HG02798 (cell line): ENCODE measurements at regions not wholly inside any gene's neighbourhood (a gene's known extent, or its start where the extent isn't known, plus 50 kb on each side); places are given as distances from the start of the nearest gene placed in this dataset.
"Not testable (repeated sequence)": the region's sequence is repeated elsewhere in the genome, so short reads cannot be mapped to it uniquely, and the experiment has no call there.

Experiments
- ATAC-seq: cut with Tn5 transposase; IDR thresholded peaks from one replicate; pipeline ENCODE4 v1.9.1; 2021; ENCODE audit warnings: mild to moderate bottlenecking; ENCODE audit not compliant: unreplicated experiment, poor library complexity

DNA sequence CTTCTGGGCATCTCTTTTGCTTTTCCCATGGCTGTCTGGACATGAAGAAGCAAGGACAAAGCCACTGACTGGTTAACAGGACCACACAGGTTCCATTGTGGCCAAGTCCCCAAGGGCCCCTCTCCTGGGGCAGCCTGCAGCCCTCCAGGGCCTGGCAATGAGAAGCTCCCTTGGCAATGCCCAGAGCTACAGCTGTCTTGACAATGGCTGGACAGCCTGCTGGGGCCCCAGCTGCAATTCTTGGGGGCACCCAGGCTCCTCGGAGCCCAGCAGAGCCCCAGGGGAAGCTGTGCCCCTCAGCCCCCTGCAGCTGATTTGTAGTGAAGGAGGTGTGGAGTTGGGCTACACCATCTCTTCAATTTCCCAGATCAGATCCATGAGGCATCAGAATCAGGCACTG, 384.9 kb upstream of the PODXL start:
- no peak for ATAC-seq

DNA sequence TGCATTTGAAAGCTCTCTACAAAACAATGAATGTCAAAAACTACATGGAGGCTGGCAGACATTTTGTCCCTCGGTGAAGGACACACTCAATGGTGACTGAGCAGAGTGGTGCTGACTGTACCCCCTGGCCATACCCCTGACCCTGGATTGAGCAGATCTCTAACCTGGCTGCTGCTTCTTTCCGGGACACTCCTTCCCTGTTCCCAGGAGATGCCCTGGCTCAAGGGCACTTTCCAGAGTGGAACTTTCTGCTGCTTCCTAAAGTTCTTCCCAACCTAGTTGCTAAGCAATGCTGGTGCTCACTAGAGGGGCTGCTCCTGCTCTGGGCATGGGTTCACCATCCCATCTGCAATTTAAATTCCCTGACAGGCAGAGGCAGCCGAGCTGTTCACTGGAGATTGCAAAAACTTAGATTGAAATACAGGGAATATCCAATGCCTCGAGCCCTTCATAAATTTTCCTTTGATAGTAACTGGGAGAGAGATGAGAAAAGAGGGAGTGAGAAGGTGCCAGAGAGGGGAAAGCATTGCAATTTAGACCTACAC, 384.3 kb upstream of the PODXL start:
- ATAC-seq: no peak

- ATAC-seq: not testable (repeated sequence)
Measured at GRCh38 chr7:131938788-131939187, 382.4 kb upstream of the PODXL start.

GRCh38 chr7:131937868-131938267, 381.4 kb upstream of the PODXL start:
- ATAC-seq: no peak

- no peak for ATAC-seq
Measured at GRCh38 chr7:131935180-131935579, 378.8 kb upstream of the PODXL start.

GRCh38 chr7:131934452-131934851, 378.0 kb upstream of the PODXL start:
- ATAC-seq: no peak

DNA sequence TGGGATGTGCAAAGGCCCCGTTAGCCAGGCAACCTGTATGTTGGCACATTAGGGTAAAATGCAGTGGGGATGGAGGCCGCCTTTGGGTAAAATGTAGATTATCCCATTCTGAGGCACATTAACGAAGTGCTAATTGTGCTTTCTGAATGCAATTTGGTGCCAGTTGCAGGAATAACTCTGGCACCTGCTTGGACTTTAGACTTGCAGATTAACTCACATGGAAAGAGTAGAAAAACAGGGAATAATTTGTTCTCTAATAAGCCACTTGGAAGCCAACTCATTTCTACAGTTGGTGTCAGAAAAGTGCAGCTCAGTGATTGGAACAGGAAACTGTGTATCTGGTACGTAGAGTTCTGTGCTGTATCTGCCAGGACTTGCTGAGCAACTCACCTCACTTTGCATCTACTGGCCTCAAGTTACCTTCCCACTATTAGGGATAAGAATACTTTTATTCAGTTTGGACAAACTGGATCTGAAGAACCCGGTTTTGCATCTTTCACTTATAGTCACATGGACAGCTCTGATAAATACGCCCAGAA, 377.4 kb upstream of the PODXL start:
- ATAC-seq: no peak

GRCh38 chr7:131933219-131933618, 376.8 kb upstream of the PODXL start:
- ATAC-seq: not testable (repeated sequence)

DNA sequence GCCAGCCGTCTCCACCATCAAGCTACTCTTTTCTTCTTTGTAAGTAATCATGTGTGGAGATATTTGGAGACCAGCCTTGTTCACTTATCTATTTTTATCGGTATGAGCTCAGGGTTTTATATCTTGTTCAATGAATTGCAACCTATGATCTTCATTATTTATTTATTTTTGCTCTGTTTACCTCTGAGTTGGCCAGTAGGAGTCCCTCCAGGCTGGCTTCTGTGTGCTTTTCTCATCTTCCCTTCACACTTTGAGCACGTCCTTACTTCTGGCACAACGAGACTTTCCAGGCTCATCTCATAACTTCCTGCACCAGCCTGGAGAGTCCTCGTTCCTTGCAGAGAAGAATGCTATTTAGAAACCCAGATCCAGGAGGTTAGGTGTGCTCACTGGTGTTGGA, 375.8 kb upstream of the PODXL start:
- no peak for ATAC-seq

- no peak for ATAC-seq
Measured at GRCh38 chr7:131931370-131931769, 374.9 kb upstream of the PODXL start.

DNA sequence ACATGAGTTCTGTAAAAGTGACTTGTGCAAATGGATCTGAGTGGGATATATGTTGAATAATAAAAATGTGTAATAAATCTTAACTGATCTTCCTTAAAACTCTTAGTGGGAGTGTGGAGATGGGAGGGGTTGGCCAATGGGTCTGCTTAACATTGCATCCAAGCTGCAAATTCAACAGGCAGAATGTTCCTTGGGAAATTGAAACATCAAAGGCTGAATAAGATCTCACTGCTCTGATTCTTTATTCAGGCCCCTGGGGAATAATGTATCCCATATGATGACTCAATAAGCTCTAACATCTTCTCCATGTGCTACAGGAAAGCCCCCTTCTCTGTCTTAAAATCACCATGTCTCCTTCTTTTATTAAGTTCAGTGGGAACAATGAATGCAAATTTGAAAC, 373.2 kb upstream of the PODXL start:
- no peak for ATAC-seq

GRCh38 chr7:131927770-131928423, 371.5 kb upstream of the PODXL start:
- ATAC-seq: no peak

- ATAC-seq: no peak
Measured at GRCh38 chr7:131925636-131926035, 369.2 kb upstream of the PODXL start.

DNA sequence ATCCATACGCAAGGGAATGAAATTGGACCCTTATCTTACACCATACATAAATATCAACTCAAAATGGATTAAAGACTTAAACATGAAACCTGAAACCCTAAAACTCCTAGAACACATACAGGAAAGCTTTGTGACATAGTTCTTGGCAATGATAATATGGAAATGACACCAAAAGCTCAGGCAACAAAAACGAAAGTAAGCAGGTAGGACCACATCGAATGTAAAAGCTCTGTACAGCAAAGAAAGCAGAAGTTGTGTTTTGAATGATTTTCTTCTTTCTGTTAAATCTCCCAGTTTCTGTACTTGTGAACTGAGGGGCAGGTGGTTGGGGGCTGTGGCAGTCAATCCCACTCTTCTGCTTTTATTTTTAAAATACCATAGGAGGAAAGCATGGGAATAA, 368.4 kb upstream of the PODXL start:
- peak; percentile 54 for ATAC-seq

- not testable (repeated sequence) for ATAC-seq
Measured at GRCh38 chr7:131922948-131923347, 366.5 kb upstream of the PODXL start.

DNA sequence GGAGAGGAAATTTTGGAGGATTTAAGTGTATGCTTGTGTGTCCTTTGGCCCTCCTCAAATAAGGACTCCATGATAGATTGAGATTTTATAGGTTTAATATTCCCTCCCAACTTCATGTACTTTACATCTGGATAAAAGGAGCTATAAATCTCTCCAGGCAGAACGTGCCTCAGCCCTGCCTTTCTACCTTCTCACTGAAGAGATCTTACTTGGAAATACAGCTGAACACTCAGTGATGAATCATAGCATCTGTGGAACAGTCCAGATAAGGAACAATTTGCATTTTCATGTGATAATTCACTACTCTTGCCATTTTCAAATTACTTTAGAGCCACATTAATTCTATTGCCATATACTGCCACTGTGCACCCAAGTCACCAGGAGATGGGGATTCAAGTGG, 364.6 kb upstream of the PODXL start:
- no peak for ATAC-seq

- no peak for ATAC-seq
Measured at GRCh38 chr7:131919920-131920709, 363.7 kb upstream of the PODXL start.

DNA sequence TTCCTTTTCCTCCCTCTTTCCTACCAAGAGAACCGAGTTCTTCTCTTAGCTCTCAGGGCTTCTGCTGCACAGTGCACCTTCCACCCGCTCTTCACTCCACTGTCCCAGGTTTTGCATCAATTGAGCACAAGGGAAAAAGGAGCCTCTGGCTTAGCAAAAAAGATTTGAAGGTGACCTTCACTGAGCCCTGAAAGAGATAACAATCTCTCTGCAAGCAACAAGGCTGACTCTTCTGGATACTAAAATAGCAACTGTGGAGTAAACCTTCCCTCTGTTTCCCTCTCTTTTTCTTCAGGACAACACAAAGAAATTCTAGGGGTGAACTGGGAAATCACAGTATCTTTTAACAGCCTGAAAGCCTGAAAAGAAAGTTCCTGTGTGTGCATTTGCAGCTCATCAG, 354.7 kb upstream of the PODXL start:
- no peak for ATAC-seq

DNA sequence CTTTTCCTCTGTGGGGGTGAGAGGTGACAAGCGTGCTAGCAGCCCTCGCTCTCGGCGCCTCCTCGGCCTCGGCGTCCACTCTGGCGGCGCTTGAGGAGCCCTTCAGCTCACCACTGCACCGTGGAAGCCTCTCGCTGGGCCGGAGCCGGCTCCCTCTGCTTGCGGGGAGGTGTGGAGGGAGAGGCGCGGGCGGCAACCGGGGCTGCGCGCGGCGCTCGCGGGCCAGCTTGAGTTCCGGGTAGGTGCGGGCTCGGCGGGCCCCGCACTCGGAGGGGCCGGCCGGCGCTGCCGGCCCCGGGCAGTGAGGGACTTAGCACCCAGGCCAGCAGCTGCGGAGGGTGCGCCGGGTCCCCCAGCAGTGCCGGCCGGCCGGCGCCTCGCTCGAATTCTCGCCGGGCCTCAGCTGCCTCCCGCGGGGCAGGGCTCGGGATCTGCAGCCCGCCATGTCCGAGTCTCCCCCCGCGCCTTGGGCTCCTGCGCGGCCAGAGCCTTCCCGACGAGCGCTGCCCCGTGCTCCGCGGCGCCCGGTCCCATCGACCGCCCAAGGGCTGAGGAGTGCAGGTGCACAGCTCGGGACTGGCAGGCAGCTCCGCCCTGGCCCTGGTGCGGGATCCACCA, 352.8 kb upstream of the PODXL start:
- no peak for ATAC-seq

DNA sequence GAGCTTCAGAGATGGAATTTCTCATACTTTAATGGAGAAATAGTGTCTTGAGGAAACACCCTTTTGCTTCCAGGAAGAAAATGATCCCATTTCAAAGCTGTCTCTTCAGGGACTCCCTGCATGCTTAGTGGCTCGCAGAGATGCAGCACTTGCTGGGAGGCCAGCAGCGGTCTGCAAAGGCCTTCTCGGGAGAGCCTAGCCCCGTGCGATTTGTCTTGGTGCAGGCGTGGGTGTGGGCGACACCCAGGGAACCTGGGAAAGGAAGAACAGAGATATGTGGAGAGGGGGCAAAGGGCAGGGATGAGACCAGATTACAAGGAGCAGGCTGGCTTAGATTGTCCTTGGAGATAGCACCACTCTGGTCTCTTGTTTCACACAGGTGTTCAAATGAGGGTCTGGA, 352.3 kb upstream of the PODXL start:
- ATAC-seq: no peak

DNA sequence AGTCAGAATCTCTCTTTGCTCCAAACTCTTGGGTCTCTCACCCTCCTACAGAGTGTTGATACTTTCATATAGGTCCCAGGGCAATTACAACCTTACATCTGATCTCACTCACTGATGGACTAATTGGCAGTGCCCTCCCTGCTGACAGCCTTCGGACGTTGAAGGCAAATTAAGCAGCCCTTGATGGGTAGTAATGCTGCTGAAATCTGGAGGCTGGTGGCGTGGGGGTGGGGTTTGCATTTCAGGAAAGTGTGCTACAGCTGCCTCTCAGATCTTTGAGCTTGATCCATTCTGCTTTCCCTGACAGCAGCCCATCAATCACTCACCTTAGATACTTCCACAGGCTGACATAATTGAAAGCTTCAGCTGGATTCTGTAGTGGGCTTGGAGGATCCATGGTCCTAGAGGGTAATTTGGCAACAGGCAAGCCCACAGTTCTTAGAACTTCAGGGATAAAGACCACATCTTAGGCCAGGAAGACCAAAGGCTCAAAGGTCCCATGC, 349.1 kb upstream of the PODXL start:
- no peak for ATAC-seq
